T-helper 17 cell (primary cell): ENCODE measurements at regions not wholly inside any gene's neighbourhood (a gene's known extent, or its start where the extent isn't known, plus 50 kb on each side); places are given as distances from the start of the nearest gene placed in this dataset.
A peak's percentile ranks its signal among the peaks of the same experiment; 100 is the strongest.
"Not testable (repeated sequence)": the region's sequence is repeated elsewhere in the genome, so short reads cannot be mapped to it uniquely, and the experiment has no call there.

Experiments
- ATAC-seq: fragments of 150-1000 bp; cut with Tn5 transposase; 2 replicates; pipeline ENCODE4 v1.10.0; 2021; ENCODE audit warnings: mild to moderate bottlenecking, moderate library complexity
- DNase-seq, 3 donors: peaks; one replicate each; pipeline versions ENCODE4 v3.0.0 to v3.0.0-alpha.2; 2020 to 2021
- H3K9me3 ChIP-seq: one replicate; pipeline ENCODE4 v1.7.0; 2013; ENCODE audit warnings: low read length, mild to moderate bottlenecking; ENCODE audit not compliant: control insufficient read depth, poor library complexity, severe bottlenecking
- H3K27ac Mint-ChIP-seq: one replicate; pipeline ENCODE4 v1.8.0; 2022; ENCODE audit warnings: mild to moderate bottlenecking, moderate library complexity, mixed read lengths
- H3K27me3 Mint-ChIP-seq: one replicate; pipeline ENCODE4 v1.8.0; 2022; ENCODE audit warnings: mixed read lengths
- H3K36me3 Mint-ChIP-seq: one replicate; pipeline ENCODE4 v1.8.0; 2022; ENCODE audit warnings: low read depth, mixed read lengths
- H3K4me1 Mint-ChIP-seq: one replicate; pipeline ENCODE4 v1.8.0; 2022; ENCODE audit warnings: mild to moderate bottlenecking, mixed read lengths
- H3K4me3 Mint-ChIP-seq: one replicate; pipeline ENCODE4 v1.8.0; 2022; ENCODE audit warnings: mild to moderate bottlenecking, moderate library complexity, mixed read lengths

DNA sequence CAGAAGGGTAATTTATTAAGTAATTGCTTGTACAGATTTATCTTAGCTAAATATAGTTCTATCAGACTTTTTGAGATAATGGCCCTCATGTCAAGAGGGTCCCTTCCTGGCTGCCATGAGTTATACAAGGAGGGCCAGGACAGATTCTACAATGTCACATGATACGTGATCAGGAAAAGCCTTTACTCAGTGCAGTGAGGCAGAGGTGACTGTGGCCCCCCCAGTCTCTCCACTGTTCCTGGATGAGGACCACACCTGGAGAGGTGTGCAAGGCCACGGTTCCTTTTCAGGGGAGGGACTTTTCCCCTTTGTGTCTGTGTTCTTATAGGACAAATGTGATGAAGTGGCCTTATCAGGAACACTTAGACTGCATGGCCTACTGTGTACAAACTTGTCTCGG lies 54.3 kb upstream of the LRCH1 start:
- no peak overlapping the region for H3K27ac Mint-ChIP-seq
- peaks cover 9% of the 10 kb centered on the region for H3K27me3 Mint-ChIP-seq
- peaks cover 2% of the 10 kb centered on the region for H3K36me3 Mint-ChIP-seq
- DNase-seq (no peak), ATAC-seq (no peak)
- no peaks in the 10 kb centered on the region for H3K4me1 Mint-ChIP-seq
- H3K9me3 ChIP-seq = no peaks in the 10 kb centered on the region
- no peak overlapping the region for H3K4me3 Mint-ChIP-seq

- Mint-ChIP-seq H3K4me3 (no peak overlapping the region), H3K36me3 (peaks cover 2% of the 10 kb centered on the region), H3K27ac (no peak overlapping the region), H3K4me1 (no peaks in the 10 kb centered on the region), H3K27me3 (peaks cover 9% of the 10 kb centered on the region)
- no peaks in the 10 kb centered on the region for H3K9me3 ChIP-seq
- DNase-seq (no peak), ATAC-seq (no peak)
Measured at GRCh38 chr13:46496086-46496485, 56.9 kb upstream of the LRCH1 start.

DNA sequence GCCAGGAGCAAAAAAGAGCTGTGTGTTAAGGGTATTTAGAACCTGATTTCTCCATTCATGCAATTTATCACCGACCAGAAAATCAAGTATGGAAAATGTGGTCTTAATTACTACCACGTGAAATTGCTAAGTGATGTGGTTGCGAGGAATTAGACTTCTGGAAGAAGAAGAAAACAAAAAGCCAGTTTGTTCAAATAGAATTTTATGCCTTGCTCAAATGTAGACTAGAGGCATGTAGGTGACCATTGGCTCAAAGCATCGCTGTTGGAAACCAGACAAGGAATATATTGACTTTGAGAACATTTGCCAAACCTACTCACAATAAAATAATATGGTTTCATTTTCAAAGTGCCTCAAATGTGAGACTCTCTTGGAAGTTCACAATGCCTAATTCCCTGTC lies 57.3 kb upstream of the LRCH1 start:
- no peaks in the 10 kb centered on the region for H3K9me3 ChIP-seq

GRCh38 chr13:46495066-46495465 lies 57.9 kb upstream of the LRCH1 start:
- Mint-ChIP-seq H3K4me3 (no peak overlapping the region), H3K4me1 (no peaks in the 10 kb centered on the region), H3K36me3 (peaks cover 2% of the 10 kb centered on the region), H3K27ac (no peak overlapping the region), H3K27me3 (peaks cover 19% of the 10 kb centered on the region)
- no peaks in the 10 kb centered on the region for H3K9me3 ChIP-seq
- DNase-seq (no peak), ATAC-seq (no peak)

More for the DNA sequence above, 57.3 kb upstream of the LRCH1 start:
- H3K27ac Mint-ChIP-seq = no peak overlapping the region
- H3K36me3 Mint-ChIP-seq = peaks cover 2% of the 10 kb centered on the region
- peaks cover 13% of the 10 kb centered on the region for H3K27me3 Mint-ChIP-seq
- H3K4me3 Mint-ChIP-seq = no peak overlapping the region
- DNase-seq (no peak), ATAC-seq (no peak)
- no peaks in the 10 kb centered on the region for H3K4me1 Mint-ChIP-seq

DNA sequence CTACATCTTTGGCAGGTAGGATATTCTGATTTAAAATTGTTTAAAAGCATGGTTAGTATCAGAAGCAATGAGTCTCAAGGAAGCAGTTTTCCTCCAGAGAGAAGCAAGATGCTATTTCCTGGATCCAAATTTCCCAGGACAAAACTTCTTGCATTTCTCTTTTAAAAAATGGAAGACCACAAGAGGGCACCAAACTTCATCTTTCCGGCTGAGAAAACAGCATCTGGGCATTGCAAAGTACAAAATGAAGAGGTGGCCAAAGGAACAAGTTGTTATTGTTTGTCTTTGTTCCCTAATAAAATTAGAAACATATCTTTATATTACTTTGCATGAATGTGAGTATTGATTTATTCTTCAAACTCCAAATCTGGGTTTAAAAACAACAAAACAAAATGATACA lies 60.0 kb upstream of the LRCH1 start:
- peaks cover 19% of the 10 kb centered on the region for H3K27me3 Mint-ChIP-seq
- DNase-seq = no peak

DNA sequence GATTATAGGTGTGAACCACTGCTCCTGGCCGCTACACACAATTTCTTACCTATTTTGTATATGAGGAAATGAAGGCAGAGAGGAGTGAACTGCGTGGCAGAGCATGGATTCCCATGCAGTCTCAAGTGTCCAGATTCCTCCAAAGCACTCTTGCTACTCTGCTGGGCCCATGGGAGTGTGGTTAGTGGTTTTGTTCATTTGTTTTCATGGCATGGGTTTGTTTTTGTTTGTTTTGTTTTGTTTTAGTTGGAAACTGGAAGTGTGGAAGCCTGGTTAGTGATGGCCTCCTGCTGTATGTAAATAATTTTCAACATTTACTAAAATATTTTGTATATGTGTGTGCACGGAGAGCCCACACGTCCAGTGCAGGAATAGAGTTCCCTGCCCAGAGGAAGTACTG lies 61.3 kb upstream of the LRCH1 start:
- no peak for DNase-seq
- Mint-ChIP-seq H3K36me3 (peaks cover 2% of the 10 kb centered on the region), H3K4me1 (no peaks in the 10 kb centered on the region), H3K4me3 (no peak overlapping the region), H3K27me3 (peaks cover 24% of the 10 kb centered on the region), H3K27ac (no peak overlapping the region)
- H3K9me3 ChIP-seq = no peaks in the 10 kb centered on the region
- ATAC-seq = no peak

More for the DNA sequence above, 60.0 kb upstream of the LRCH1 start:
- H3K27ac Mint-ChIP-seq = no peak overlapping the region
- no peaks in the 10 kb centered on the region for H3K9me3 ChIP-seq
- H3K4me3 Mint-ChIP-seq = no peak overlapping the region
- ATAC-seq = no peak
- H3K36me3 Mint-ChIP-seq = peaks cover 2% of the 10 kb centered on the region
- no peaks in the 10 kb centered on the region for H3K4me1 Mint-ChIP-seq

- peaks cover 24% of the 10 kb centered on the region for H3K27me3 Mint-ChIP-seq
Measured at GRCh38 chr13:46490713-46491112, 62.3 kb upstream of the LRCH1 start.

GRCh38 chr13:46490129-46490528 lies 62.8 kb upstream of the LRCH1 start:
- ATAC-seq = no peak

More at GRCh38 chr13:46490713-46491112, 62.3 kb upstream of the LRCH1 start:
- not testable (repeated sequence) for DNase-seq, H3K27ac Mint-ChIP-seq, H3K4me3 Mint-ChIP-seq, H3K9me3 ChIP-seq, H3K4me1 Mint-ChIP-seq, H3K36me3 Mint-ChIP-seq
- ATAC-seq = peak; percentile 35

DNA sequence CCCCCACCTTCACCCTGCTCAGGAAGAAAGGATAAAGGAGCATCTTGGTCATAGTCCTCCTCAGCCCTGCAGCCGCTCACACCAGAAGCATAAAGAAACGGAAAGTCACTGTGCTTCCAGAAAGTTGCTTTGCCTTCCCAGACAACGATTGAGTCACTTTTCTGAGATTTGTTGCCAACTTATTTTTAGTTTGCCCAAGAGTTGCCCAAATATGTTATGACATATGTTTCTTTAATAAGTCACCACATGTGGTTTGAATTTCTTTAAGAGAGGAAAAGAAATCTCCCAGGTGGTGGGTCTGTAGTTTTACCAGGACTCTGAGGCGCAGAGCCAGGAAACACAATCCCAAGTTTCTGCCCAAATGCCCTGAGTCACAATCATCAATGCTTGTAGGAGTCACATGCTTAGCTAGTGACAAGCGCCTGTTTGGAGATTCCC lies 63.4 kb upstream of the LRCH1 start:
- H3K27ac Mint-ChIP-seq = no peak overlapping the region
- H3K9me3 ChIP-seq = peaks cover 3% of the 10 kb centered on the region
- H3K36me3 Mint-ChIP-seq = peaks cover under 1% of the 10 kb centered on the region
- DNase-seq (no peak), ATAC-seq (no peak)
- no peak overlapping the region for H3K4me3 Mint-ChIP-seq
- peaks cover 20% of the 10 kb centered on the region for H3K27me3 Mint-ChIP-seq
- no peaks in the 10 kb centered on the region for H3K4me1 Mint-ChIP-seq

More at GRCh38 chr13:46490129-46490528, 62.8 kb upstream of the LRCH1 start:
- H3K36me3 Mint-ChIP-seq = peaks cover 2% of the 10 kb centered on the region
- peaks cover 3% of the 10 kb centered on the region for H3K9me3 ChIP-seq
- no peaks in the 10 kb centered on the region for H3K4me1 Mint-ChIP-seq
- no peak for DNase-seq
- H3K4me3 Mint-ChIP-seq = no peak overlapping the region
- no peak overlapping the region for H3K27ac Mint-ChIP-seq
- H3K27me3 Mint-ChIP-seq = peaks cover 24% of the 10 kb centered on the region

DNA sequence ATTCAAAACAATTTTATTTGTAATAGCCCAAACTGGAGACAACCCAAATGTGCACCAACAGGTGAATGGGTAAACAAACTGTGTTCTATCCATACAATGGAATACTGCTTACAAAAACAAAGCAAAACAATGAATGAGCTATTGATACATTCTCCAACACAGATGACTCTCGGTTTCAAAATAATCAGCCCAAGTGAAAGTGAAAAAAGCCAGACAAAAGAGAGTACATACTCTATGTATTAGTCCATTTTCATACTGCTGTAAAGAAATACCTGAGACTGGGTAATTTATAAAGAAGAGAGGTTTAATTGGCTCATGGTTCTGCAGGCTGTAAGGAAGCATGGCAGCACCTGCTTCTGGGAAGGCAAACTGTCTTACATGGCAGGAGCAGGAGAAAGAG lies 65.2 kb upstream of the LRCH1 start:
- Mint-ChIP-seq H3K27ac (no peak overlapping the region), H3K27me3 (peaks cover 19% of the 10 kb centered on the region), H3K36me3 (no peaks in the 10 kb centered on the region), H3K4me1 (no peaks in the 10 kb centered on the region), H3K4me3 (no peak overlapping the region)
- H3K9me3 ChIP-seq = peaks cover 3% of the 10 kb centered on the region
- DNase-seq (no peak), ATAC-seq (no peak)

- H3K4me1 Mint-ChIP-seq = no peaks in the 10 kb centered on the region
- peaks cover 19% of the 10 kb centered on the region for H3K27me3 Mint-ChIP-seq
- peaks cover 3% of the 10 kb centered on the region for H3K9me3 ChIP-seq
- H3K4me3 Mint-ChIP-seq = no peak overlapping the region
- H3K27ac Mint-ChIP-seq = no peak overlapping the region
- DNase-seq = no peak
- no peaks in the 10 kb centered on the region for H3K36me3 Mint-ChIP-seq
- ATAC-seq = no peak
Measured at GRCh38 chr13:46486270-46486669, 66.7 kb upstream of the LRCH1 start.

- no peak overlapping the region for H3K27ac Mint-ChIP-seq
- H3K27me3 Mint-ChIP-seq = peaks cover 11% of the 10 kb centered on the region
- DNase-seq (no peak), ATAC-seq (no peak)
- no peaks in the 10 kb centered on the region for H3K36me3 Mint-ChIP-seq
- peaks cover 3% of the 10 kb centered on the region for H3K9me3 ChIP-seq
- H3K4me1 Mint-ChIP-seq = no peaks in the 10 kb centered on the region
- H3K4me3 Mint-ChIP-seq = no peak overlapping the region
Measured at GRCh38 chr13:46484561-46484960, 68.4 kb upstream of the LRCH1 start.

DNA sequence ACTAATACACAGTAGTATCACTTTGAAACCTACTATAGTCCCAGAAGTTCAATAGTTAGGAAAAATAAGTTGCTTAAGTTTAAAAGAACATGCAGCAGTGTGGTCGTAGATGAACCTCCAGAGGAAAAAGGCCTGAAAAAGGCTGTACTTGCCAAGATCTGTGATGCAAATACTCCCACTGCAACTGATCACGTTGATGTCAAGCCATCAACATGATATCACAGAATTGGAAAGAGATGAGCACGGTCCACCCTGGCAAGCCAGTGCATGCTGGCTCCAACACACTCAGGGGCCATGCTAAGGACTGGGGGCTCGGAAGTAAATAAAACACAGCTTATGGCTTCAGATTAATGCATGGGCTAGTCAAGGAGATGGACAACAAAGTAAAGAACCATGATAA lies 71.8 kb upstream of the LRCH1 start:
- no peaks in the 10 kb centered on the region for H3K4me1 Mint-ChIP-seq
- ATAC-seq (no peak), DNase-seq (no peak)
- H3K4me3 Mint-ChIP-seq = no peak overlapping the region
- no peak overlapping the region for H3K27ac Mint-ChIP-seq
- H3K36me3 Mint-ChIP-seq = peaks cover 3% of the 10 kb centered on the region
- peaks cover 25% of the 10 kb centered on the region for H3K27me3 Mint-ChIP-seq
- peaks cover 1% of the 10 kb centered on the region for H3K9me3 ChIP-seq

DNA sequence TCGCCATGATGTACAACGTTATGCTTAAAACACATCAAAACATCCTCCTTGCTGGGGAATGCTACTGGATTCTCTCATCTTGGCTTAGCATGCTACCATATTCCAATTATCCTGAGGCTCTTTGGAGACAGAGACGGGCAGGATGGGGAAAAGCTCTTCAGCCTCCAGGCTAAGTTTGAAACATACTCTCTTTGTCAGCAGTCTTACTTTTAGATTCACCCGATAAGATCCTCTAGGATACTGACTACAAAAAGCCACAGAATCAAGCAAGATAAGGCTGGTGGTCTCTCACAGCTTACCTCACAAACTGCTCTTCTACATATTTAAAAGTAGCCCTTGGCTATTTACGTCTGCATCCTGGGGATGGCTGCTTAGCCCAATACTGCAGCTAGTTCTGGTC lies 72.8 kb upstream of the LRCH1 start:
- no peak overlapping the region for H3K27ac Mint-ChIP-seq
- no peaks in the 10 kb centered on the region for H3K4me1 Mint-ChIP-seq
- no peak for DNase-seq
- no peaks in the 10 kb centered on the region for H3K9me3 ChIP-seq
- peaks cover 27% of the 10 kb centered on the region for H3K27me3 Mint-ChIP-seq
- ATAC-seq = no peak
- peaks cover 3% of the 10 kb centered on the region for H3K36me3 Mint-ChIP-seq
- H3K4me3 Mint-ChIP-seq = no peak overlapping the region
